ENCODE measurements at regions not wholly inside any gene's neighbourhood (a gene's known extent, or its start where the extent isn't known, plus 50 kb on each side); places are given as distances from the start of the nearest gene placed in this dataset.

GRCh38 chr11:50246699-50247098 lies 214.0 kb downstream of the OR4C45 start:
- Histone ChIP-seq H3K27ac (no peak overlapping the region), H3K4me3 (no peak overlapping the region), H3K27me3 (no peaks in the 10 kb centered on the region), H3K4me1 (no peaks in the 10 kb centered on the region), H3K9me3 (peaks cover 11 to 13% of the 10 kb centered on the region in 2 donors), H3K36me3 (no peaks in the 10 kb centered on the region)
- no peak for DNase-seq (ENCODE audit: low spot score in 2 of 2)
- TF ChIP-seq, protein P1, sequence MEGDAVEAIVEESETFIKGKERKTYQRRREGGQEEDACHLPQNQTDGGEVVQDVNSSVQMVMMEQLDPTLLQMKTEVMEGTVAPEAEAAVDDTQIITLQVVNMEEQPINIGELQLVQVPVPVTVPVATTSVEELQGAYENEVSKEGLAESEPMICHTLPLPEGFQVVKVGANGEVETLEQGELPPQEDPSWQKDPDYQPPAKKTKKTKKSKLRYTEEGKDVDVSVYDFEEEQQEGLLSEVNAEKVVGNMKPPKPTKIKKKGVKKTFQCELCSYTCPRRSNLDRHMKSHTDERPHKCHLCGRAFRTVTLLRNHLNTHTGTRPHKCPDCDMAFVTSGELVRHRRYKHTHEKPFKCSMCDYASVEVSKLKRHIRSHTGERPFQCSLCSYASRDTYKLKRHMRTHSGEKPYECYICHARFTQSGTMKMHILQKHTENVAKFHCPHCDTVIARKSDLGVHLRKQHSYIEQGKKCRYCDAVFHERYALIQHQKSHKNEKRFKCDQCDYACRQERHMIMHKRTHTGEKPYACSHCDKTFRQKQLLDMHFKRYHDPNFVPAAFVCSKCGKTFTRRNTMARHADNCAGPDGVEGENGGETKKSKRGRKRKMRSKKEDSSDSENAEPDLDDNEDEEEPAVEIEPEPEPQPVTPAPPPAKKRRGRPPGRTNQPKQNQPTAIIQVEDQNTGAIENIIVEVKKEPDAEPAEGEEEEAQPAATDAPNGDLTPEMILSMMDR (IDR thresholded peaks at IDR 0.05): no peak
- TF ChIP-seq POLR2AphosphoS5 (IDR thresholded peaks at IDR 0.05): no peak
- no peak for TF ChIP-seq POLR2A (IDR thresholded peaks at IDR 0.05)
- intact Hi-C loops (cut with DNase I; ENCODE audit: low total_unique reads): no loop called here

GRCh38 chr11:50247309-50247874 lies 214.7 kb downstream of the OR4C45 start:
- H3K4me1 ChIP-seq: no peaks in the 10 kb centered on the region
- DNase-seq (ENCODE audit: low spot score in 2 of 2): no peak
- intact Hi-C loops (cut with DNase I; ENCODE audit: low total_unique reads): no loop called here

DNA sequence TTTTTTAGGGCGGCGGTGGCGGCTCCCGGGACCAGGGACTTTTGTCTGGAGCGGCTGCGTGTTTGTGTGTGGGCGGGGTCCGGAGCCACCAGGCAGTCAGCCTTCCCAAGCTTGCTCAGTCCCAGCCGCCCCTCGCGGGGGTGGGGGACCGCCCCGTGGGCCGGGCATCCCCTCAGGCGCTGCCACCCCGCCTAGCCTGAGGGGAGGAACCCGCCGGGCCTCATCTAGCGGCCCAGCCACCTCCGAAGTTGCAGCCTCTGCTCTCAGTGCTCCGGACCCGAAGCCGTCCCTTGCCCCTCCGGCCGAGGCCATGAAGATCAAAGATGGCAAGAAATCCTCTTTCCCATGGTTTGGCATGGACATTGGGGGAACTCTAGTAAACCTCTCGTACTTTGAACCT lies 235.2 kb downstream of the OR4C45 start:
- no peaks in the 10 kb centered on the region for H3K27me3 ChIP-seq
- no peak for DNase-seq (ENCODE audit: low spot score in 2 of 2)
- TF ChIP-seq POLR2A (IDR thresholded peaks at IDR 0.05) (no peak), POLR2AphosphoS5 (IDR thresholded peaks at IDR 0.05) (no peak)
- TF ChIP-seq, protein P1 (IDR thresholded peaks at IDR 0.05): no peak
- H3K36me3 ChIP-seq: no peaks in the 10 kb centered on the region
- H3K4me1 ChIP-seq: no peaks in the 10 kb centered on the region
- H3K9me3 ChIP-seq: peaks cover 4 to 9% of the 10 kb centered on the region in 2 donors
- intact Hi-C loops (cut with DNase I; ENCODE audit: low total_unique reads): no loop called here
- no peak overlapping the region for H3K4me3 ChIP-seq
- no peak overlapping the region for H3K27ac ChIP-seq

More at GRCh38 chr11:50247309-50247874, 214.7 kb downstream of the OR4C45 start:
- H3K4me3 ChIP-seq: no peak overlapping the region
- peaks cover 11 to 13% of the 10 kb centered on the region in 2 donors for H3K9me3 ChIP-seq
- TF ChIP-seq POLR2A (IDR thresholded peaks at IDR 0.05): no peak
- TF ChIP-seq, protein P1 (IDR thresholded peaks at IDR 0.05): no peak
- no peak for TF ChIP-seq POLR2AphosphoS5 (IDR thresholded peaks at IDR 0.05)
- H3K36me3 ChIP-seq: no peaks in the 10 kb centered on the region
- H3K27me3 ChIP-seq: no peaks in the 10 kb centered on the region
- H3K27ac ChIP-seq: no peak overlapping the region

DNA sequence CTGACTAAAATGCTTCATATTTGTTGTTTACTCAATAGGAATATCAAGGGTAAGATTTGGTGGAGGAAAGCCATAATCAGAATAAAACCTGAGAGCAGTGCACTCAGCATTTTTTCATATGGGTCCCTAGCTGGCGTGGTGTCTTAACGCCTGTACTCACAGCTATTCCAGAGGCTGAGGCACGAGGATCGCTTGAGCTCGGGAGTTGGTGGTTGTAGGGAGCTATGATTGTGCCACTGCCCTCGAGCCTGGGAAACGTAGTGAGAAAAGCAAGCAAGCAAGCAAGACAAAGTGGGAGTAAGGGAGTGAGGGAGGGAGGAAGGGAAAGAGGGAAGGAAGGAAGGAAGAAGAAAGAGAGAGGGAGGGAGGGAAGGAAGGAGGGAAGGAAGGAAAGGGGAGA lies 242.5 kb downstream of the OR4C45 start:
- Histone ChIP-seq H3K36me3 (no peaks in the 10 kb centered on the region), H3K4me1 (no peaks in the 10 kb centered on the region), H3K27me3 (no peaks in the 10 kb centered on the region), H3K4me3 (no peak overlapping the region), H3K9me3 (peaks cover 7 to 9% of the 10 kb centered on the region in 2 donors), H3K27ac (no peak overlapping the region)
- TF ChIP-seq POLR2AphosphoS5 (IDR thresholded peaks at IDR 0.05) (no peak), POLR2A (IDR thresholded peaks at IDR 0.05) (no peak)
- TF ChIP-seq, protein P1 (IDR thresholded peaks at IDR 0.05): no peak
- DNase-seq (ENCODE audit: low spot score in 2 of 2): no peak
- intact Hi-C loops (cut with DNase I; ENCODE audit: low total_unique reads): no loop called here

DNA sequence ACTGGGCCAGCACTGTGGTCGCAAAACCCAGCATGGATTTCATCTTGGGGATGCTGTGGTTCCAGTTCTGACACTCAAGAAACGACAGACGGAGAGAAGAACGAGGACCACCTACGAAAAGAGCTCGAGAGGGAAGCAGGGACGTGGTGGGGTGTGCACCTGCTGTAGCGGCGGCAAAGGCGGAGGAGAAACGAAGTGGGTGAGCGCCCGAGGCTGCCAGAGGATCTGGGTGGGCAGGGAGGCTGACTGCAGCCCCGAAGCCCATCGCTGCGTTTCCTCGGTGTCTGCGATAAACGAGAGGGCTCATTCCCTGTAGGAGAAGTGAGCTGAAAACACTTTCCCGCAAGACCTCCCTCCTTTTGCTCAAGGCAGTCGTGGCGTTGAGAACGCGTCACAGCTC lies 246.1 kb downstream of the OR4C45 start:
- Histone ChIP-seq H3K27ac (no peak overlapping the region), H3K4me1 (no peaks in the 10 kb centered on the region), H3K9me3 (peaks cover 7 to 9% of the 10 kb centered on the region in 2 donors), H3K27me3 (no peaks in the 10 kb centered on the region), H3K36me3 (no peaks in the 10 kb centered on the region), H3K4me3 (no peak overlapping the region)
- intact Hi-C loops (cut with DNase I; ENCODE audit: low total_unique reads): no loop called here
- no peak for DNase-seq (ENCODE audit: low spot score in 2 of 2)
- TF ChIP-seq POLR2A (IDR thresholded peaks at IDR 0.05) (no peak), POLR2AphosphoS5 (IDR thresholded peaks at IDR 0.05) (no peak)
- TF ChIP-seq, protein P1 (IDR thresholded peaks at IDR 0.05): no peak
